OCI-LY1 (cell line): ENCODE measurements at regions not wholly inside any gene's neighbourhood (a gene's known extent, or its start where the extent isn't known, plus 50 kb on each side); places are given as distances from the start of the nearest gene placed in this dataset.

Experiments used
- H2AFZ ChIP-seq: fragments of 200-600 bp; sonication (generic), shearing (Covaris generic); 2 replicates; pipeline ENCODE4 v1.6.0; 2014; ENCODE audit warnings: antibody characterized with exemption, mild to moderate bottlenecking, low read length
- H3F3A ChIP-seq: fragments of 200-600 bp; sonication (generic), shearing (Covaris generic); 2 replicates; pipeline ENCODE4 v1.6.0; 2014; ENCODE audit warnings: mild to moderate bottlenecking, antibody characterized with exemption, low read length, moderate library complexity; ENCODE audit not compliant: insufficient read depth
- H3K27ac ChIP-seq: fragments of 200-600 bp; sonication (generic); 2 replicates; pipeline ENCODE4 v1.5.1; 2014; ENCODE audit warnings: low read length, mixed run types, mild to moderate bottlenecking, low read depth; ENCODE audit not compliant: poor library complexity, severe bottlenecking
- H3K27me3 ChIP-seq: fragments of 200-600 bp; sonication (generic); 2 replicates; pipeline ENCODE4 v1.6.0; 2014; ENCODE audit warnings: antibody characterized with exemption, mild to moderate bottlenecking, low read length, moderate library complexity; ENCODE audit not compliant: insufficient read depth
- H3K36me3 ChIP-seq: fragments of 200-600 bp; sonication (generic); 2 replicates; pipeline ENCODE4 v1.6.1; 2014; ENCODE audit warnings: mild to moderate bottlenecking, antibody characterized with exemption, low read length, moderate library complexity, mixed read lengths; ENCODE audit not compliant: insufficient read depth
- H3K4me1 ChIP-seq: fragments of 200-600 bp; sonication (generic); 2 replicates; pipeline ENCODE4 v1.5.1; 2014; ENCODE audit warnings: mild to moderate bottlenecking, low read length, moderate library complexity; ENCODE audit not compliant: insufficient read depth, severe bottlenecking
- H3K4me2 ChIP-seq: fragments of 200-600 bp; sonication (generic), shearing (Covaris generic); 2 replicates; pipeline ENCODE4 v1.6.1; 2014; ENCODE audit warnings: low read length
- H3K4me3 ChIP-seq: fragments of 200-600 bp; sonication (generic); 2 replicates; pipeline ENCODE4 v1.5.1; 2014; ENCODE audit warnings: low read length, low read depth, mild to moderate bottlenecking, mixed read lengths; ENCODE audit not compliant: poor library complexity, severe bottlenecking
- H3K79me2 ChIP-seq: fragments of 200-600 bp; shearing (Covaris generic); 2 replicates; pipeline ENCODE4 v1.6.1; 2016; ENCODE audit warnings: mixed run types, low read length, mixed read lengths; ENCODE audit not compliant: insufficient read depth
- H3K9ac ChIP-seq: fragments of 200-600 bp; sonication (generic), shearing (Covaris generic); 2 replicates; pipeline ENCODE4 v1.6.1; 2014; ENCODE audit warnings: mild to moderate bottlenecking, low read length, mixed read lengths
- H3K9me2 ChIP-seq: fragments of 200-600 bp; sonication (generic), shearing (Covaris generic); 2 replicates; pipeline ENCODE4 v1.6.1; 2014; ENCODE audit warnings: low read depth, mild to moderate bottlenecking, low read length, mixed read lengths
- H3K9me3 ChIP-seq: fragments of 200-600 bp; shearing (Covaris generic); 2 replicates; pipeline ENCODE4 v1.6.1; 2014; ENCODE audit warnings: low read length, mixed read lengths
- H4K20me1 ChIP-seq: fragments of 200-600 bp; sonication (generic), shearing (Covaris generic); 2 replicates; pipeline ENCODE4 v1.6.0; 2016; ENCODE audit warnings: mild to moderate bottlenecking, low read length; ENCODE audit not compliant: insufficient read depth
- EZH2 ChIP-seq: fragments of 200-600 bp; sonication (generic), shearing (Covaris generic); IDR thresholded peaks from 2 replicates; pipeline ENCODE4 v1.8.0; 2017; ENCODE audit warnings: borderline replicate concordance, mixed run types, mild to moderate bottlenecking, antibody characterized with exemption, low read length, moderate library complexity, mixed read lengths
- TF ChIP-seq, protein P1 (sequence below): fragments of 200-600 bp; sonication (generic), shearing (Covaris generic); IDR thresholded peaks from 2 replicates; pipeline ENCODE4 v1.5.1; 2017; ENCODE audit warnings: mild to moderate bottlenecking, antibody characterized with exemption, low read length, moderate library complexity, mixed read lengths

DNA sequence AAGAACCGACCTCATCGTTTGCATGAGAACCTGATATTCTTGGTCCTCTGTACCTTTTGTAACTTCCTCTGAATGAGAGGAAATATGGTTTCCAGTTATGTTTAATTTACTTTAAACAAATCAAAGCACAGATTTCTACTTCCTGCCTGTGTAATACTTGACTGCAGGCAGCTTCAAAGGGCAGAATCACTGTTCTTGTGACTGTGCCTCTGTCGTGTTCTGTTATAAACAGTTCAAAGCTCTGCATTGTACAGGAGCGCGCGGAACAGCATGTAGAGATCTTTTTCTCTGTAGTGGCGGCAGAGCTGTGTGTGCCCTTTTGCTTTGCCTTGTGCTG, 73.2 kb upstream of the CLDN5 start:
- H3K4me1 ChIP-seq = no peaks in the 10 kb centered on the region
- no peak overlapping the region for H3K4me3 ChIP-seq
- TF ChIP-seq, protein P1, sequence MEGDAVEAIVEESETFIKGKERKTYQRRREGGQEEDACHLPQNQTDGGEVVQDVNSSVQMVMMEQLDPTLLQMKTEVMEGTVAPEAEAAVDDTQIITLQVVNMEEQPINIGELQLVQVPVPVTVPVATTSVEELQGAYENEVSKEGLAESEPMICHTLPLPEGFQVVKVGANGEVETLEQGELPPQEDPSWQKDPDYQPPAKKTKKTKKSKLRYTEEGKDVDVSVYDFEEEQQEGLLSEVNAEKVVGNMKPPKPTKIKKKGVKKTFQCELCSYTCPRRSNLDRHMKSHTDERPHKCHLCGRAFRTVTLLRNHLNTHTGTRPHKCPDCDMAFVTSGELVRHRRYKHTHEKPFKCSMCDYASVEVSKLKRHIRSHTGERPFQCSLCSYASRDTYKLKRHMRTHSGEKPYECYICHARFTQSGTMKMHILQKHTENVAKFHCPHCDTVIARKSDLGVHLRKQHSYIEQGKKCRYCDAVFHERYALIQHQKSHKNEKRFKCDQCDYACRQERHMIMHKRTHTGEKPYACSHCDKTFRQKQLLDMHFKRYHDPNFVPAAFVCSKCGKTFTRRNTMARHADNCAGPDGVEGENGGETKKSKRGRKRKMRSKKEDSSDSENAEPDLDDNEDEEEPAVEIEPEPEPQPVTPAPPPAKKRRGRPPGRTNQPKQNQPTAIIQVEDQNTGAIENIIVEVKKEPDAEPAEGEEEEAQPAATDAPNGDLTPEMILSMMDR = no peak
- no peak for TF ChIP-seq EZH2
- no peak overlapping the region for H3K9ac ChIP-seq
- H3K27me3 ChIP-seq = 0 out of 2 replicates have a peak, but pooled peaks cover 3% of the 10 kb centered on the region
- H3K36me3 ChIP-seq = no peaks in the 10 kb centered on the region
- H3K79me2 ChIP-seq = no peaks in the 10 kb centered on the region
- H3K9me3 ChIP-seq = no peaks in the 10 kb centered on the region
- no peaks in the 10 kb centered on the region for H3F3A ChIP-seq
- H3K27ac ChIP-seq = no peak overlapping the region
- no peak overlapping the region for H2AFZ ChIP-seq
- no peak overlapping the region for H3K4me2 ChIP-seq
- no peaks in the 10 kb centered on the region for H4K20me1 ChIP-seq
- no peaks in the 10 kb centered on the region for H3K9me2 ChIP-seq

DNA sequence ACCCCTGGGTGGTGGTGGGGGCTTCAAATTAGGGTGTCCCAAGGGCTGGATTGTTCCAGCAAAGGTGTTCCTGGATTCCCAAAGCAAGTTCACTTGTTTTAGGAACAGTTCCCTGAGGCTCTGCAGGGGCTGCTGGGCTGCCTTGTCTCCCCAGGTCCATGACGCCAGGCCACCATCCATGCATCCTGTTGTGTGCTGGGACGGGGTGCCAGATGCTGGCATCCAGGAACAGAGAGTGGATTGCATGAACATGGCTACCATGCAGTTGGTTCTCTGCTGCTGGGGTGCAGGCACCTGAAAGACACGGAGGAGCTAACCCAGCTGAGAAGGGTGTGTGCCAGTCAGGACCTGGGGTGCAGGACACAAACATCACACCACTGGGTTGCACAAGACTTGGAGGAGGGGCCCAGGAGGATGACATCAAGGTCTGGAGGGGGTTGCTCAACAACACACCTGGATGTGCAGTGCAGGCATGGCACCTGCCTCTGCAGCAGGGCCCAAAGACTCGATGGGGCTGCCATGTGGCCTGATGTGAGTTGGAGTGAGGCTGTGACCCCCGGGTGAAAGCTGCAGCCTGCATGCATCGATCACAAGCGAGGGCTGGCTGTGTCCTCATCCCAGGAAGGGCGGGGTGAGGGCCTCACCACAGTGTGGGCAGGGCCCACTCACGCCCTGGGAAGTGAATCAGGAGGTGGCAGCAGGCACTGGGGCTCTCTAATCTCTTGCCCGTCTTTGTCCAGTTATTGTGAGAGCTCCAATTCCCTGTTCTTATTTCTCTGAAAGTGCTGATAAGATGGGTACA, 74.0 kb upstream of the CLDN5 start:
- no peaks in the 10 kb centered on the region for H4K20me1 ChIP-seq
- no peaks in the 10 kb centered on the region for H3K9me2 ChIP-seq
- no peaks in the 10 kb centered on the region for H3K9me3 ChIP-seq
- no peaks in the 10 kb centered on the region for H3K79me2 ChIP-seq
- no peak overlapping the region for H2AFZ ChIP-seq
- H3K36me3 ChIP-seq = no peaks in the 10 kb centered on the region
- no peak overlapping the region for H3K4me2 ChIP-seq
- TF ChIP-seq, protein P1 = no peak
- TF ChIP-seq EZH2 = no peak
- no peaks in the 10 kb centered on the region for H3K4me1 ChIP-seq
- H3K27me3 ChIP-seq = 0 out of 2 replicates have a peak, but pooled peaks cover 3% of the 10 kb centered on the region
- H3K9ac ChIP-seq = no peak overlapping the region
- no peak overlapping the region for H3K4me3 ChIP-seq
- no peaks in the 10 kb centered on the region for H3F3A ChIP-seq
- H3K27ac ChIP-seq = no peak overlapping the region

DNA sequence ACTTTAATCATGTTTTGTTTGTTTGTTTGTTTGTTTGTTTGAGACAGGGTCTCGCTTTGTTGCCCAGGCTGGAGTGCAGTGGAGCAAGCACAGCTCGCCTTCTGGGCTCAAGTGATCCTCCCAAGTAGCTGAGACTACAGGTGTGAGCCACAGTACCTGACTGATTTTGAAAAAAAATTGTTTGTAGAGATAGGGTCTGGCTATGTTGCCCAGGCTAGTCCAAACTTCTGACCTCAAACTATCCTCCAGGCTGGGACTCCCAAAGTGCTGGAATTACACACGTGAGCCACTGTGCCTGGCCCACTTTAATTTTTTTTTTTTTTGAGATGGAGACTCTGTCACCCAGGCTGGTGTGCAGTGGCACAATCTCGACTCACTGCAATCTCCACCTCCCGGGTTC, 74.8 kb upstream of the CLDN5 start:
- H3K27me3 ChIP-seq = 0 out of 2 replicates have a peak, but pooled peaks cover 3% of the 10 kb centered on the region
- no peaks in the 10 kb centered on the region for H4K20me1 ChIP-seq
- no peak overlapping the region for H3K27ac ChIP-seq
- H3K9me3 ChIP-seq = no peaks in the 10 kb centered on the region
- no peaks in the 10 kb centered on the region for H3K4me1 ChIP-seq
- no peaks in the 10 kb centered on the region for H3K36me3 ChIP-seq
- no peaks in the 10 kb centered on the region for H3K9me2 ChIP-seq
- no peak overlapping the region for H3K4me3 ChIP-seq
- H3K79me2 ChIP-seq = no peaks in the 10 kb centered on the region
- no peaks in the 10 kb centered on the region for H3F3A ChIP-seq
- no peak overlapping the region for H2AFZ ChIP-seq
- H3K4me2 ChIP-seq = no peak overlapping the region
- no peak for TF ChIP-seq EZH2
- no peak overlapping the region for H3K9ac ChIP-seq
